ENCODE measurements at regions not wholly inside any gene's neighbourhood (a gene's known extent, or its start where the extent isn't known, plus 50 kb on each side); places are given as distances from the start of the nearest gene placed in this dataset.

GRCh38 chrX:138082251-138082650, 516.3 kb downstream of the ZIC3 start:
- TF ChIP-seq NFKB2 (CRISPR knock-in tag; IDR thresholded peaks at IDR 0.05; ENCODE audit: borderline replicate concordance) (no peak), POLR2A (IDR thresholded peaks at IDR 0.05; ENCODE audit: insufficient read depth in 1 of 2, low read depth in 2 of 2, low read length in 2 of 2) (no peak), NR3C1 (CRISPR knock-in tag; IDR thresholded peaks at IDR 0.05) (no peak), POLR2AphosphoS5 (IDR thresholded peaks at IDR 0.05; ENCODE audit: low read depth, low read length) (no peak), CTCF (CRISPR knock-in tag; IDR thresholded peaks at IDR 0.05) (no peak), SP1 (IDR thresholded peaks at IDR 0.05) (no peak), SP1 (CRISPR knock-in tag; IDR thresholded peaks at IDR 0.05) (no peak), SIN3A (IDR thresholded peaks at IDR 0.05; ENCODE audit: borderline replicate concordance, low read depth, low read length) (no peak)
